ENCODE measurements at regions not wholly inside any gene's neighbourhood (a gene's known extent, or its start where the extent isn't known, plus 50 kb on each side); places are given as distances from the start of the nearest gene placed in this dataset.

- DNase-seq: no peak
Measured at GRCh38 chr2:133952420-133952819, 301.5 kb upstream of the MGAT5 start.

DNA sequence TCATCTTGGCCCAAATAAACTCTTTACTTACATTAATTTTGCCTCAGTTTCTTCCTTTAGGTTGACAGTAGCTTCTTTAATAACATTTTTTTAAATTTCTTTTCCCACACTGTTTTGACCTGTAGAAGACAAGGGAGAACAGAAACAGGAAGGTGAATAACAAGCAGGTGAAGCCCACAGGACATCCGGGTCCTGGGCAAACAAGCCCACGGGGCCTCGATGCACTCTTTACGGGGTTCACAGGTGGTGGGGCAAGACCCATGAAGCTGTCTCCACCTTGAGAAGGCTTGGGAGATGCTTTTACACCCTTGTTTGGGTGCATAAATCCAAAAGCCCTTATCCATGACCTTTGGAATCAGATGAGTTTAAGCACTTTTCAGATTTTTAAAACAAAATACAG, 301.0 kb upstream of the MGAT5 start:
- DNase-seq: no peak

GRCh38 chr2:133953524-133953923, 300.3 kb upstream of the MGAT5 start:
- no peak for DNase-seq

- DNase-seq: no peak
Measured at GRCh38 chr2:133954636-133955035, 299.2 kb upstream of the MGAT5 start.

- DNase-seq: no peak
Measured at GRCh38 chr2:133955169-133955568, 298.7 kb upstream of the MGAT5 start.

- no peak for DNase-seq
Measured at GRCh38 chr2:133956434-133956935, 297.4 kb upstream of the MGAT5 start.

- DNase-seq: no peak
Measured at GRCh38 chr2:133957724-133958480, 296.0 kb upstream of the MGAT5 start.

DNA sequence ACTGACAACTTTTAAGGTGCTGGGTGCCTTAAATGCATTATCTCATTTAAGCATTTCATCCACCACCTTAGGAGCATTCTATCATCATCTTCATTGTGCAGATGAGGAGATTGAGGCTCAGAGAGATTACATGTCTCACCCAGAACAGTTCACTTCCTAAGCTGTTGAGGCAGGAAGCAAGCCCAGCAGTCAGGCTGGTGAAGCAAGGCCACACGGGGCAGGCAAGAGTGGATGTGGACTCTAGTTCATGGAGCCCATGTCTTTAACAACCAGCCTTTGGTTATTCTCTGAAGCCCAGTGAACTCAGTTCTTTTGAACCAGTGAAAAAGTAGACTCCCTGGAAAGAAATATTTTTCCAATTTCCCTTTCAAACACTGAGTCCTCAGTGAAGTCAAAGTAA, 294.8 kb upstream of the MGAT5 start:
- no peak for DNase-seq

DNA sequence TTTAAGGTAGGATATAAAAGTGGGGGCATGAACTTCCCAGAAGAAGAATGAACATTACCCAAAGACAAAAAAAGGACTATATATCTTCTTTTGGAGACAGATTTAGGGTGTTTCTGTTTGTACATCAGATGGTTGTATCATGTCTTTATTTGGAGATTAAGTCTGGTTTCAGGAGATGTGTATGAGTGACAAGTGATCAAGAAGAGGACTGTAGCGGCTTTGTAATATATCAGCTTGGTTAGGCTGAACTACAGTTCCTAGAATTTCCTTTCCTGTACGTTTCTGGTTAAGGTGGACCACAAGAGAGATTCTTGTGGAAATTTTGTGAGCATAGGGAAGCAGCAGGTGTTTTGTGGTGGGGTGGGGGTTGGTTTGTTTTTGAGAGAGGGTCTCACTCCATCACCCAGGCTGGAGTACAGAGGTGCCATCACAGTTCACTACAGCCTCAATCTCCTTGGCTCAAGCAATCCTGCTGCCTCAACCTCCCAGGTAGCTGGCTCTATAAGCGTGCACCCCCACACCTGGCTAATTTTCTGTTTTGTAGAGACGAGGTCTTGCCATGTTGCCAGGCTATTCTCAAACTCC, 287.1 kb upstream of the MGAT5 start:
- DNase-seq: no peak

DNA sequence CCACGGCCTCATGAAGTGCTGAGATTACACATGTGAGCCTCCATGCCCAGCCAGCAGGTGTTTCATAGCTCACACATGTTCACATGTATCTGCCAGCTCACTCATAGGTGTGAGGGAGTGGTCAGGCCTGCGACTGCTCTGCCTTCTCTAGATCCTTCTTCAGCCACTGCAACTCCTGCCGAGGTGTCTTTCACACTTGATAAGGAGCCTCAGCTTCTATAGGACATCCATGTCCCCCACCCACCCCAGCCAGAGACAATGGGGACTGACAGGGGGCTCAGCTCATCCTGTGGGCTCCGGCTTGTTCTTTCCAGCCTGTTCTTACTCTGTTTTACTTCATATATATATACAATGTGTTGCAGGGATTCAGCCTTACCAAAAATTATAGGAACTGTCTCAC, 286.5 kb upstream of the MGAT5 start:
- no peak for DNase-seq

DNA sequence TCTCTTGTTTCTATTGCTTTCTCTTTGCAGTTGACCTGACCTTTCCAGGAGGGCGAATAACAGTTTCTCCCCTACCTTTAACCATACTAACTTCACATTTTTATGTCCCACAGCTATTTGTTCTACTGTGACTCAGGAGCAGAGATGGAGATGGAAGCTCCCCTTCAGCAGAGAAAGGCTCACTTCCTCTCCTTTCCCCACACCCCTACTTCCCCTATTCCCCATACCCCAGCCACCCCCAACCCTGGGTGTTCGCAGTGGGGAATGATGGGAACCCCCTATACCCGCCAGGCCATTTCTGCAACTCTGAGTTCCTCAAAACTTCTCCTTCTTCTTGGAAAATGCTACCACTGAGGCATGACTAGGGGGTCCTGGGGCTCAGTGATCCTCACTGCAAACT, 285.4 kb upstream of the MGAT5 start:
- no peak for DNase-seq

DNA sequence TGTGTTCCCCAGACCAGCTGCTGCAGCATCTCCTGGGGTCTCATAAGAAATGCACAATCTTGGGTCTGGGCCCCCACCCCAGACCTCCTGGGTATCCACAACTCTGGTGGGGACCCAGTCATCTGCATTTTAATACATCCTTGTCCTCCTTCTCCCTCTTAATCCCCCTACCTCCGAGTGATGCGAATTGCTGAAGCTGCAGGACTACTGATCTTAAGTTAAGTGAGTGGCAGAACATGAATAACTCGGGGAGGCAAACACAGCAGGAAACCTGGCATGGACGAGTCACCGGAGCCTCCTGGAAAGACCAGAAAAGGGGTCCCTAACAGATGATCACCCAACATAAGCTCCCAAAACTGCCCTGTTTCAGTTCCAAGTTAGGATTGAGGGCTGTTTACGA, 283.2 kb upstream of the MGAT5 start:
- no peak for DNase-seq

GRCh38 chr2:133972297-133972696, 281.6 kb upstream of the MGAT5 start:
- DNase-seq: no peak

DNA sequence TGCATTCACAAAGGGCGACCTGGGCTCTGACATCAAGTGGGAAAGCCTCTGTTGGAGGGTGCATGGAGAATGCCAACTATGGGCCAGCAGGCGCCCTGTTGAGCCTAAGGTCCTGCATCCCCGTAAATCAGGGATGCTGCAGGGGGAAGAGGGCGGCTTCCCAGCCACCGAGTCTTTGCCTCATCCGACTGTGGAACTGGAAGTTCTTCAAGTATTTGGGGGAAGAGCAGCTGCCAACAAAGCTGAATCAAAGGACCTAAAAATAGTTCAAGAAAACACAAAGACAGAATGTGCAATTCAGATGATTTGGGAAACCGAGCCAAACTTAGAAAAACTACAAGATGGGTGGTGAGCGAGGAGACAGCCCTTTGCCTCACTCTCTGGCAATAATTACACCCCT, 281.1 kb upstream of the MGAT5 start:
- DNase-seq: no peak

DNA sequence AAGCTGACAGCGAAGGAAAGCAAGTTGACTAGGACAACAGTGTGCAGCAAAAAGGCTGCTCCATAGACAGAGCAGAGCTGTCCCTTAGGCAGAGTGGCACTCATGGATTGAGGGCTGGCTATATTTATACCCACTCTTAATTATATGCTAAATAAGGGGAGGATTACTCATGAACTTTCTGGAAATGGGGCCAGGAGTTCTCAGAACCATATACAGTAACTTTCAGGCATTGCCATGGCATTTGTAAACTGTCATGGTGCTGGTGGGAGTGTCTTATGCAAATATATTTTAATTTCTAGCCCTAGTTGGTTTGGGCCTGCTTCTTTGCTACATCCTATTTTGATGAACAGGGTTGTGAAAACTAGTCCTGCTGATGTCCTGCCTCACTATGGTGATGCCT, 279.5 kb upstream of the MGAT5 start:
- DNase-seq: no peak

DNA sequence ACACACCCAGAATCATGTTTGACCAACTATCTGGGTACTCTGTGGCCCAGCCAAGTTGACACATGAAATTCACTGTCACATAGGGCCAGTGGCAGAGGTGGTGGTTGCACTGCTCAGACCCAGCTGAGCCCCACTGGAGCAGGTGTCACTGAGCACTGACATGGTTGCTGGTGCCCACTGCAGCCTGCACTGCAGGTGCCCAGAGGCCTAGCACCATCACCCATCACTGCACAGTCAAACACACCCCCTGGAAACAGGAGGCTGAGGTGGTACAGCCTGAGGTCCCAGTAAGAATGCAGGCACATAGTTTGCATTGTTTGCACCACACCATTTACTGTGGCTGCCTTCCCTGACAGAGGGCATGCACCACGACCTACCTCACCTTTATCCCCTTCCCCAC, 278.7 kb upstream of the MGAT5 start:
- DNase-seq: no peak

DNA sequence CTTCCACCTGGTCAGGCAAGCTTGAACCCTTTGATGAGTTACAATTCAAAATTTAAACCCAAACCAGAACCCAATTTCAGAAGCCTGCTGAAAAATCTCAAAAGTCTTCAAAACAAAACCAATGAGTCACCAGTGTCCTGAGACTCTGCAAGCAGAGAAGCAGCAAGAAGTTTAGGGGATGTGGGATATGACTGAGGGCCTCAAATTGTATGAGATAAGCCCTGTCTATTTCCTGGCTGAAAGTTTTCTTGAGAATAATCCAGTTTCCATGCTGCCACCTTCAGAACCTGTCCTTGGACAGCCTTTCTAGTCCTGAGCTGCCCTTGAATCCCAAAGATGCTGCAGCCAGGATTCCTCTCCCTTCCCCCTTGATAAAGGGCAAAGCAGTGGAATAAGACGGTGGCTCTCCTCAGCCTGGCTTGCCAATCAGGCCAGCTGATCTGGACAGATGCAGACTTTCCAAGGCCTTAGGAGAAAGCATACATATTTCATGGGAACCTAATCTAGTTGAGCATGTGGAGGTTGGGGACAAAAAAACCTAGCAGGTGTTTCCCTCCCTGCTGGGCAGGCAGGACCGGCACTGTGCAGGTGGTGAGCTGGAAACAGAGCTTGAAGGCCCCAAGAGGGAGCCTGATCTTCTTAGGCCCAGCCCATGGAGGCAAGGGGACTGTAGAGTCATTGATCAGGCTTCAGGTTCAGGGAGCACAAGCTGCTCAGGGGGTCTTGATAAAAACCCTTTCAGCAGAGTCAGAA, 278.0 kb upstream of the MGAT5 start:
- DNase-seq: no peak

DNA sequence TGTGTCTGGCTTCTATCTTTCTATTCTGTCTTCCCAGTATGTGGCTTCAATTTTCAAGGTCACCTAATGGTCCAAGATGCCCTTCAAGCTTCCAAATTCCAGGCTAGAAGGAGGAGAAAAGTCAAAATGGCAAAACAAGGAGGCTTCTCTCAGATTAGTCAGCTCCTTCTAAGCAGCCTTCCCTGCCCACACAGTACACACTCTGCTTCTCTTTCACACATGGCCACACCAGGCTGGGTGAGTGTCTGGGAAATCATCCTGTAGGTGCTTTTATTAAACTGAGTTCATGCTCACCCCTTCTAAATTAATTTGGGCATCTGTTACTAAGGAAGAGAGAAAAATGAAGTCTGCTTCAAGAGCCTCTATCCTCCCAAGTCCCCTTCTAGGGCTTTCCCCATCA, 277.2 kb upstream of the MGAT5 start:
- no peak for DNase-seq

- DNase-seq: no peak
Measured at GRCh38 chr2:133977405-133977804, 276.5 kb upstream of the MGAT5 start.

- no peak for DNase-seq
Measured at GRCh38 chr2:133982256-133982655, 271.6 kb upstream of the MGAT5 start.

- no peak for DNase-seq
Measured at GRCh38 chr2:133985563-133985962, 268.3 kb upstream of the MGAT5 start.

- DNase-seq: no peak
Measured at GRCh38 chr2:133986081-133986837, 267.6 kb upstream of the MGAT5 start.
